HG03103 (cell line): ENCODE measurements at regions not wholly inside any gene's neighbourhood (a gene's known extent, or its start where the extent isn't known, plus 50 kb on each side); places are given as distances from the start of the nearest gene placed in this dataset.

ENCODE experiments used
- ATAC-seq: cut with Tn5 transposase; IDR thresholded peaks from one replicate; pipeline ENCODE4 v1.9.1; 2021; ENCODE audit warnings: low read depth; ENCODE audit not compliant: unreplicated experiment

DNA sequence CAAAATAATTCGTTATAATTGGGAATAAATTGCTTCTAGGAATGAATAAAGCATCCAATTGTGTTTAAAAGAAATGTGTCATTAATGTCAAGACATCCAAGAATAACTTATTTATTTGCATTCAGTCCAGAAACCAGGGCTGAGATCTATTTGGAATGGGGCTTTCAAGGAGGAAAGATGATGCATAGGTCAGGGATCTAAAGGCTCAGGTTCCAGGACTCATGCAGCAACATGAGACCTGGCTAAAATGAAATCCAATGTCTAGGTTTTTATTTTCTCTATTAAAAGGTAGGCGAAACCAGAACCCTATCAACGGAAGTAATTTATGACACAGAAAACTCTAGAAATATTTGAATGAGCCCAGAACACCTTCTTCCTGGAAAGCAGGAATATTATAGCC, 376.8 kb downstream of the SEC16B start:
- no peak for ATAC-seq

- ATAC-seq = no peak
Measured at GRCh38 chr1:177592624-177593023, 377.2 kb downstream of the SEC16B start.

DNA sequence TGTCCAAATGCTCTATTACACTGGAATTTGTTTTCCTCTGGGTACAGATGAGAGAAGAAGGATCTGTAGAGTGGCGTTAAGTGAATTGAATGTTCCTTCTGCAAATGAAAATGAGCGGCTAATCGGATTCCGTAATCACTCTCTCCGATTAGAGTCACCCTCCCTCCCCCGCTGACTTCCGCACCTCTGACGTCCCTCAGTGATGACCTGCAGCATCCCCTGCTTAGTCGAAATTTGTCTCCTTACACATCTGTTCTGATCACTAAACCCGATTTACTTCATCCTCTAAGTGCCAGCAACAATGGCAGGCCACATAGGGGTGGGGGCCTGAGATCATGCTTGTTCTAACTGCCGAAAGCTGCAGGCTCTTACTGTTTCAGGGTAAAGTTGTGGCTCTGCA, 378.7 kb downstream of the SEC16B start:
- ATAC-seq = no peak

DNA sequence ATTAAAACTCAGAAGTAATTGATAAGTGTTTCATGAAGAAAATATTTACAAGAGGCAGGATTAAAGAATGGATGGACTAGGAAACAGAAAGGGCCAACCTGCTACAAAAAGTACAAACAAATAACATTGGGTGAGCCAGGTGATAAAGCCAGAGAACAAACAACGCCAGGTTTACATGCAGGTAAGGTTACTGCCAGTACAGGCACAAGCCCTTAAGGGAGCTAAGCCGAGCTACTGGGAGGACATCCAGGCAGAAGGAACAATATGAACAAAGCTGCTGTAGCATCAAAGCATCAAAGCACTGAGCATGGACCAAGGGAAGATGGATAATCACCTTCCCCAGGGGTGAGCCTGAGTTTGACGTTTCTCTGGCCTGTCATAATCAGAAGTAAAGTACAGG, 380.7 kb downstream of the SEC16B start:
- ATAC-seq = no peak

DNA sequence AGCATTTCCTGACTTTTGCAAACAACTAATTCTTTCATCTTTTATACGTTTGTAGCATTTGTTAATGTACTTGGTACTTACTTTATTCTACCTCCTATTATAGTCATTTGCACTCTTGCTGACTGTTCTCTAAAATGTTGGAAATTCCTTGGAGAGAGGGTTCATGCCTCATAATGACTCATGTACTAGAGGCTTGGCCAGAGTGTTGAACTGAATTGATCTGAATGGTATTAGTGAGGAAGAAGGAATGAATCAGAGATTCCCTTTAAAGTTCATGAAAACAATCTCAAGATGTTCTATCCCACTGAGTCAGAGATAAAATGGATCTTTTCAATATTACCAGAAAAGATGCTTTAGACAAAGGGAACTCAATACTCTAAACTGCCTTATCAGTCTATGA, 383.4 kb downstream of the SEC16B start:
- no peak for ATAC-seq

GRCh38 chr1:177585302-177586220, 384.3 kb downstream of the SEC16B start:
- ATAC-seq = no peak

DNA sequence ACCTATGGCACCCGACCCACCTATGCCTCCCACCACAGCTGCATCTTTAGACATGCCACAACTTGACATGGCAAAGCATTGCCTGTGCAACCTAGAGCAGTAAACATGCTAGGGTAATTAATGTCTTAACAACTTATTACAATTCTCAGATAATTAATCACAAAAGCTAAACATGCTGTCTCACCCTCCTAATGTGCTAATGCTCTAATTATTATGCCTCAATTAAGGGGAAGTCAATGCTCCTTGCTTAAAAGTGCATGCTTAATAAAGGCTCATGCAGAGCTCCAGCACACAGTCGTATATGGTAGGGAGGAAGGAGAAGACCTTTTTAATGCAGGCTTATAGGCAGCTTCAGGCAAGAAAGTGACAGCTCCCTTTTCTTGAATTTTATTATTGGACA, 396.0 kb downstream of the SEC16B start:
- no peak for ATAC-seq

- ATAC-seq = no peak
Measured at GRCh38 chr1:177571485-177572076, 398.3 kb downstream of the SEC16B start.

- no peak for ATAC-seq
Measured at GRCh38 chr1:177571076-177571475, 398.8 kb downstream of the SEC16B start.

- no peak for ATAC-seq
Measured at GRCh38 chr1:177569476-177569875, 398.7 kb downstream of the BRINP2 start.

DNA sequence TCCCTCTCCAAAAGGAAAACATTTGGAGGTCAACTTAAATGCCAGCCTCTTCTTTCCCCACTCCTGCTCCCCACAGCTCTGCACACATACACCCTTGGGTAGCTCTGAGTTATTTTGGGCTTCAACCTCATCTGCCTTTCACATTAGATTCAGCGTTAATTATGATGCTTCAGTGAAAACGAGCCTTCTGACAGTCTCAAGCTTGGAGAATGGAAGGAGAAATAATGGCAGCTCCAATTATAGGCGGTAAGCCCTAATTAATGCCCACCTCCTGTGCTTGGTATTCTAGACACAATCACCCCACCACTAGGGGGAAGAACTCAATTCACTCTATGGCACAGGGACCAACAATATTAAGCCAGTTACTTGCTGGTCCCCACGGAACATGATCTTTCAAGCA, 397.9 kb downstream of the BRINP2 start:
- ATAC-seq = no peak

GRCh38 chr1:177567393-177567792, 396.6 kb downstream of the BRINP2 start:
- no peak for ATAC-seq

DNA sequence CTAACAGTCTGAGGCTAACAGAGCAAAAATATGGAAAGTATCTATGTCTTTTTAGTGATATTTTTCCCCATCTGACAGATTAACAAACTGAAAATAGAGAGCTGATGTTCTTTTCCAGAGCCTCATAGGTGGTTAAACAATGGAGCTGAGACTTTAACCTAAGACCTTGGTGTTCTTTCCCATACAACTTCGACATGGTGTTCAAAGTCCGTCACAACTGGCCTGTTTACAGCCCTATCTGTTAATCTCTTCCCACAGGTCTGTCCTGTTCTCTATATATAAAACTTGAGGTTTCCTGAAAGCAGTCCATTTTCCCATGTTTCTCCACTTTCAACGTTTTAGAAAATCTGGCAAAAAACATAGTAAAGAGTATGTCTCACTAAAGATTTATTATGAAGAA, 395.7 kb downstream of the BRINP2 start:
- no peak for ATAC-seq

- ATAC-seq = no peak
Measured at GRCh38 chr1:177561436-177561835, 390.7 kb downstream of the BRINP2 start.

GRCh38 chr1:177558372-177558771, 387.6 kb downstream of the BRINP2 start:
- ATAC-seq = no peak

DNA sequence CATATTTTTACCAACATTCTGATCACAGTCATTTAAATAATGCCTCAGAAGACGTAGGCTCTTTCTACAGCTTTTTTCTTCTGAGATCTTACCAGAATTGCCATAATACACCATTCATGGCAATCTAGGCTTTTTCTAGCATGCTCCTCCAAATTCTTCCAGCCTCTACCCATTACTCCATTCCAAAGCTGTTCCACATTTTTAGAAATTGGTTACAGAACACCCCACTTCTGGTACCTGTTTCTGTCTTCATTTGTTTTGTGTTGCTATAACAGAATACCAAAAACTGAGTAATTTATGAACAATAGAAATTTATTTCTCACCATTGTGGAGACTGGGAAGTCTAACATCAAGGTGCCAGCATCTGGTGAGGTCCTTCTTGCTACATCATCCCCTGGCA, 385.4 kb downstream of the BRINP2 start:
- ATAC-seq = no peak

DNA sequence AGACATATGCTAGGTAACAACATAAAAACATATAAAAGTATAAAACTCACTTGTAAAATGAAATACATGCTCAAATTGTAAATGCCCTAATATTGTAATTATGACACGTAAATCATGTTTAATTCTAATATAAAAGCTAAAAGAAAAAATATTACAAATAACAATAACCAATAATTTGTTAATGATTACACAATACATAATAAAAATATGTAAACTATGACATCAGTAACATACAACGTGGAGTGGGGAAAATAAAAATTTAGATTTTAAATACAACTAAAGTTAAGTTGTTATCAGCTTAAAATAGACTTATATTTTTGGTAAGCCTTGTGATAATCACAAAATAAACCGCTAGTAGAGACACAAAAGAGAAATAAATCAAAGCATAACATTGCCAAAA, 376.4 kb downstream of the BRINP2 start:
- no peak for ATAC-seq

GRCh38 chr1:177546346-177546745, 375.6 kb downstream of the BRINP2 start:
- ATAC-seq = no peak

DNA sequence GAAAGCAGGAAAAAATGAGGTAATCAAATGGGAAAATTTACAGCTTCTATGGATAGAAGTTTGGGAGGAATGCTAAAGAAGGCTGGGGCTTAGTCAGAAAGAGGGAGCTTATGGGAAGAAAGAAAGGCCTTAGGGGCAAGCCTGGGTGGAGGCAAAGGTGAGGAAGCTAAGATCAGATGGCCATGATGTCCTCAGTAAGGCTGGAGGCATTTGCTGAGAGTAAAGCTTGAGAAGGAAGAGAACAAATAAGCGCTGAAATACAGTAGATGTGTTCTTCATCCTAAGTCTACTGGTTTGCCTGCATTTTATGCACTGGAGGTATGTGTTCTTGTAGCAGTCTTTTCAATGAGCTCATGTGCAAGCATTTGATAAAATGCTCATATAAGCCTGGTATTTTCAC, 355.4 kb downstream of the BRINP2 start:
- no peak for ATAC-seq

- no peak for ATAC-seq
Measured at GRCh38 chr1:177525176-177525575, 354.4 kb downstream of the BRINP2 start.

- no peak for ATAC-seq
Measured at GRCh38 chr1:177517546-177517945, 346.8 kb downstream of the BRINP2 start.

GRCh38 chr1:177514207-177514606, 343.4 kb downstream of the BRINP2 start:
- no peak for ATAC-seq
